ENCODE measurements at regions not wholly inside any gene's neighbourhood (a gene's known extent, or its start where the extent isn't known, plus 50 kb on each side); places are given as distances from the start of the nearest gene placed in this dataset.
A peak's percentile ranks its signal among the peaks of the same experiment; 100 is the strongest.

DNA sequence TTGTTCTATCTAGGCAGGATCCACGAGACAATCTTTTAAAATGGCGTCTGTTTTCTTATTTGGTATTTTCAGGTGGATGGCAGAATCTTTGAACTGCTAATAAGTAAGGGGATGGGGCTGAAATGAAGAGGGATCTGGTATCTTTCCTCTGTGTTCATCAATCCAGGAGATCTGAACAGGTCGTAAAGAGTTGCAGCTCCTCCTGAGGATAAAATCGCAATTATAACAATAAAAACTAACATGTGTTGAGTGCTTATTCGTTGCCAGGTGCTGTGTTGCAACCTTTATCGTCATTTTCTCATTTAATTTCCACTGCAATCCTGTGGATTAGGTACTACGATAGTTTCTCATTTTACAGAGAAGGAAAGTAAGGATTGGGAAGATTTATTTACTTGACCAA is 134.6 kb upstream of the DPYD start:
- no peak for DNase-seq

DNA sequence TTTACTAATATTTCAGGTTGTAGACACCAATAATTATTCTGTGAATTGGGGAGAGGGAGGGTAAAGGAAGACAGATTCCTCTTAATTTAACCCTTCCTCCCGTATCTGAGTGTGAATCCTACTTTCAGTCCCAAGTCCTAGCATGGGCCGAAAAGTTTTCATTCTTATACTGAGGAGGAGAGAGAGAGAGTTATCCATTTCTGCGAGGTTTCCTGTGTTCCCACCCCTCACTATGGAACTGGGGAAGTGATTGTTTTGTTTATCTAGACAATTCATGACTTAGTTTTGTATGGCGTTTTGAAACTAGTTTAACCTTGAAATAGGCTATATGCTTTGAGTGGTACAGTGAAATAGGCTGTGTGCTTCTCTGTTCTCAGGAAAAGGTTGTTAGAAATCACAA is 134.0 kb upstream of the DPYD start:
- DNase-seq: no peak

DNA sequence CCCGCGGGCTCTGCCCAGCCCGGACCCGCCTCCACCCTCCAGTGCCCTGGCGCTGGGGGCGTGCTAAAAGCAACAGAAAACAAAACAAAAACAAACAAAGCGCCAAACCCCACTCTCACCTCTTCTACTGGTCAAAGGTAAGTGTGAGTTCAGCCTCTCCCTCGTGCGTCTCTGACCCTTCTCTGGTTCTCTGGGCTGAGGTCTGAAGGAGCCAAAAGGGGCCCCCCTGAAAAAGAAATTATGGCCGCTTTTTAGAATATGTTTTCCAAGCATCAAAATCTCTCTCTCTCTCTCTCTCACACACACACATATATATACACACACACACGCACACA is 133.5 kb upstream of the DPYD start:
- no peak for DNase-seq

DNA sequence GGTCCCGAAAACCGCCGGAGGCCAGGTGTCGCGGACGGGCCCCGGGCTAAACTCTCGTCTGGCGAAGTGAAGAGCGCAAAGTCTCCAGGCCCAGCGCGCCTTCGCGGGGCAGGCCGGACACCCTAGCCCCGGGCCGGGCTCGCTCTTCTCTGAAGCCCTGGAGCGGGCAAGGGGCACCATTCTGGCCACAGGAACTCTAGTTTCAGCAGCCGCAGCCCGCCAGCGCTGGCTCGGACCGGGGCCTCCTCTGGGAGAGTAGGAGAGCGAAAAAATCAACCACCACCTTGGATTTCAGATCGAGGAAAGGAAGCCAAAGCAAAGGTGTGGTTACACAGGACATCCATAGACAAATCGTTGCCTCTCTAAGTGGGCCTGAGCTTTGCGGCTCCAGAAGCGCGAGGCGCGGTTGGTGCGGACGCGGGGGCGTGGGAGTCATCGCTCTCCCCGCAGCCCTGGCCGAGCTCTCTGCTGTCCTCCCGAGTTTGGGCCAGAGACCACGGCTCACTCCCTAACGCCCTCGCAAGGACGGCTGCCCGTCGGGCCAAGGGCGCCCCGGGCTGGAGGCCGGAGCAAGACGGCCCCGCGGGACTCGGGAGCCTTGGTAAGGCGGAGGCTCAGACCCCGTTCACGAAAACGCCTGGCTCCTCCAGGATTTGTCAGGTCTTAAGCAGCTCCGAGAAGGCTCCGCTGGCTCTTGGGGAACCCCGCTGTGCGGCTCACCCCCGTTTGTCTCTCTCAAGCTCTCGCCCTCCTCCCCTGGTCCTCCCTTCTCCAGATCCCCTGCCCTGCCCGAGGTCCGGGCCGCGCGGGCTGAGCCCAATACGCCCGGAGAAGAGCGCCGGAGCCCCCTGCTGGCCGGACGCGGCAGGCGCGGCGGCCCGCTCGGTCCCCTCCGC is 132.9 kb upstream of the DPYD start:
- DNase-seq: peak; percentile 37 to 51

DNA sequence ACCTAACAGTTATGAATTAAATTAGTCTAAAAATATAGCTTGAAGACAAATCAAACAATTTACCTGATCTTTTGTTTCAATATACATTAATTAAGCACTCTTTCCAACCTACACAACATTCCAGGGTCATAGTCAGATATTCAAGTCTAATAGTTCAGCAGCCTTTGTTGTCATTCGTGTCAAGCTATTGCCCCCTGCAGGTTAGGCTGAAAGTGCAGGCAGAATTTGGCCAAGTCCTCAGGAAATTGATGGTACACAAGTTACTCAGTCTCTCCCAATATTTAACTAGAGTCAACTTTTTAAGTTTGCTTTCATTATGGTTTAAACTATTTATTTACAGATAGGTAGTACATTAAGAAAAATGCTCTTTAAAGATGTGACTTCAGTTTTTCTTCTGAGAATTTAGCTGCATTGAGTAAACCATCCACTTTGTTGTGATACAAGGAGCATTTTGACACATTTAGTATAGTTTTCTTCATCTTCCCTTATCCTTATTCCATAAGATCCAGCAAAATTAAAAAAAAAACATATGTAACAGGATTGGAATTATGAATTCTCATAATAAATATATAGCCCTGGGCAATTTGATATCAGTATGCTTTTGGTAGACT is 130.3 kb upstream of the DPYD start:
- DNase-seq: peak; percentile 75 to 80

DNA sequence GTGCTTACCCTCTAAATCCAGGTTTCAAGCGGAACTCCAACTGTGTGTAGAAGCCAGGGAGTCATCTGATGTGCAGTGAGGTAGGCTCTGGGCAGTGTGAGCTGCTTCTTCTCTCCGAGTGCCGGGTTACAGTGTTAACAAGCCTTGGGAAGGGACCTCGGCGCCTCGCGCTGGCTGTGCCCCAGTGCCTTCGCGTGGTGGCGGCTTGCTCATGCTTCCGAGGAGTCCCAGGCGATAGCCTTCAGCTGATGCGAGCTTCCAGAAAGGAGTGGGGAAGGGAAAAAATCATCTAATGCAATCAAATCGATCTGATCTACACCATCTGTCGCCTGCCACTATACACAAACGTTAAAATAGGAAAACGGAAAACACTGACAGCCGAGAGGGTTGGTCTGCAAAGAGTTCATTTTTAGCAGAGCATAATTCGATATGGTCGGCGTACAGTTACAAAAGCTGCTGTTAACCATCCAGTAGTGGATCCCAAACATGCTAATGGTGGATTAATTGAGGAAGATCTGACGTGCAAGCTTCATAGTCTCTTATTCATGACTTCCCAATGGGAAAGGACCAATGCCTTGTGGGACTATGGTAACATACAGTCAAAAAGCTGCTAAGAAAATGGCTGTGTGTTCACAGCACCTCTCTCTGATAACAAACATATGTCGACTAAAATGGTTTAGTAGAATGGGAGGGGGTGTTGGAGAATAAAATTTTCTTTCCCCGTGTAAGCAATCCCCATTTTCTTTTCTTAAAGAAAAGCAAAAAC is 128.7 kb upstream of the DPYD start:
- no peak for DNase-seq

DNA sequence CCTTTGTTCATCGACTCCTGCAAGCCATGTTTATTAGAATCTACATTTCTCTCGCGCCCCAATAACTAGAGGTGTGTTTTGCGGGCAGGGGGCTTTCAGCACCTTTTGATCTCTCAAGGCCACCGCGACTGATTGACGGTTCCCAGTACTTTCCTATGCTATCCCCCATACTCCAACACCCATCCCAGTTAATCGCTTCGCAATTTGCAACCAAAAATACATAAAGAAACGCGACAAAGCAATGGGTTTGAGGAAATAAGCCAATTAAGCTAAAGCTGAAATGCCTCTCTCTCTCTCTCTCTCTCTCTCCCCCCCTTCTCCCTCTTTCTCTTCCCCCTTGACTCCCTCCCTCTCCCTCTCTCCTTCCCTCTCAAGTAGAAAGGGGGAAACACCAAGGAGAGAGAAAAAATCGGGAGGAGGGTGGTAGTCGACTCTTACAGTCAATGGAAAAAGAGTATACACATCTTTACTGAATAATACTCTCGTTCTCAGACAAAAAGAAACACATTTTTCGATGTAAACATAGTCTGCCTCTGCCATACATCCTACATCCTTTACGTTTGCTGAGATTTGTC is 128.0 kb upstream of the DPYD start:
- DNase-seq: no peak

DNA sequence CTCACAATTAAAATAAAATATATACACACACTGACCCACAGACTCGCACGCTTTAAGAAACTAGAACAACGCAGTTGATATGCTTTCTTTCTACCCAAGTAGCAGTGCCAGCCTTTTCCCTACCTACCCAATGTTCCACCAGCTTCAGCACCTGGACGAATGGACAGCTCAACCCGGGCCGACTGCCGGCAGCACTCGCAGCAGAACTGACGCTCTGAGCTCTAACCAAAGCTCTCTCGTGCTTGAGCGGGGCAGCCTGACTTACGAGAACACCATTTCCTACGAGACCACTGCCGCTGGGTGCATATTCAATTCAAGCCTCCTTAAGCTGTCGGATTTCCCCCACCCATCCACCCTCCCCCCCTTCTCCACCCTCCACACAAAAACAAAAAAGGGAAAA is 127.4 kb upstream of the DPYD start:
- DNase-seq: peak; percentile 78 to 89

DNA sequence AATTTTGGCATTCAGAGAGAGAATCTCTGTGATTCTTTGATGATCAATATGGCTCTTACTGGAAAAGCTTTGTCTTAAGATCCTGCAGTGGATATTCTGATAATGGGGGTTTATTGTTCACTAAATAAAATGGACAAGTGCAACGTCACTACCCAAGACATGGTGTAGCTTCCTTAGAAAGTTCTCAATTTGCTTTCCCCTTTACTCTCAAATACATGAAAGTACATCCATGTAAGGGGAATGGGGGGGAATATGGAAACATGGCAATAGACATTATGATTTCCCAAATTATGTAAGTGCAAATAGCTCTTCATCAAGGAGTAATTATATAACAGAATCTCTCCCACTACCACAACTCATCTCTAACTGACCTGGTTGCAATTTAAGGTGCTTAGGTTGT is 126.3 kb upstream of the DPYD start:
- DNase-seq: no peak

DNA sequence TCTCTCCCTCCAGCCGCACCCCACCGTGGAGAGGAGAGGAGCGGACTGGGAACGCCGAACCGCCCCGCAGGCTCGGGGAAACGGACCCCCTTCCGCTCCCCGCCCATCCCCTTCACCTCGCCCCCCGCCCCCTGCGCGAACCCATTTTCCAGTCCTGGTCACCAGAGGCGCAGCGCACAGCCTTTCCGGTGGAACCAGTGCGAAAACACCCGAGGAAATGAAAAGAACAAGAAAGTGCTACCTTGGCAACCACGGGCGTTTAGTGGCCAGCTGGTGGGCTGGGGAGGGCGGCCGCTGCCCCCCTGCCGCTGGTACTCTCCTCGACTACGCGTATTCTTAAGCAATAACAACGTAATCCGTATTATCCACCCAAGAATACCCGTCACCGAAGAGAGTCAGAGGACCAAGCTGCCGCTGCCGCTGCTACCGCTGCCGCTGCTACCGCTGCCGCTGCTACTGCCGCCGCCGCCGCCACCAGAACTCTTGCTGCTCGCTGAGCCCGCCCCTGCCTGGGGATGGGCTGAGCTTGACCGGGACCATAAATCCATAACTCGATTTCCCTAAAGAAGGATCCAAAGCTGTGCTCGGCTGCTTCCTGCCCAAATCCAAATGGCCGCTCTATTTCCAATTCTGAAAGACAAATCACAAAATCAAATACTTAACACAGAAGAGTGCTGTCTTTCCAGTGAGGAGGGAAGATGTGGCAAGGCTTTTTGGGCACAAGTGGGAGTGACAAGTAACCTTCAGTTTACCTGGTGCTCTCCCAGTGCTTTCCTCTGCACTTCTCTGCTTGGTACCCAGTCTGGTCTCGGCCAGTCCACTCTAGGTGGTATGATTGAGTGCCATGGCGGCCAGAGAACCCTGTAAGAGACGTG is 125.2 kb upstream of the DPYD start:
- no peak for DNase-seq

DNA sequence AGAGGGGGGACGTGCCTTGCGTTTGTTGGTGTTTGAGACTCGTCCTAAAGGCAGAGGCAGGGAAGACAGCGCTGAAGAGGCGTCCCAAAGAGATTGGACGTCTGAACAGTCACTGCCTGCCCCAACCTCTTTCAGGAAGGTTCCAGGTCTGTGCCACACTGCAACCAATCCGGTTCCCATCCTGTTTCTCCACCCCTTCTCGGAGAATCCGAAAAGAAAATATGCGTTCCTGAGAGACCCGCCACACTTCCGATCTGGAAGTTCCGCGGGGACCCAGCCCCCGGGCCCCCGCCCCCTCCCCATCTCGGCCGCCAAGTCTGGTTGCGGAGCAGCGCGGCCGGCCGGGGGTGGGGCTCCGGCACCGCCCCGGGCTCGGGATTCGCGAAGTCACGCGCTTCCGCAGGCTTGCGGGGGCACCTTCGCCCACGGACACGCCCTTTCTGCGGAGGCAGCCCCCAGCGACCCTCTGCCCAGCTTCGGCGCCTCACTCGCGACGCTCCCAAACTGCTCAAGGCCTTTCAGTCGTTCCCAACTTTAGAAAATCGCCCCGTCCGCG is 124.5 kb upstream of the DPYD start:
- DNase-seq: no peak

DNA sequence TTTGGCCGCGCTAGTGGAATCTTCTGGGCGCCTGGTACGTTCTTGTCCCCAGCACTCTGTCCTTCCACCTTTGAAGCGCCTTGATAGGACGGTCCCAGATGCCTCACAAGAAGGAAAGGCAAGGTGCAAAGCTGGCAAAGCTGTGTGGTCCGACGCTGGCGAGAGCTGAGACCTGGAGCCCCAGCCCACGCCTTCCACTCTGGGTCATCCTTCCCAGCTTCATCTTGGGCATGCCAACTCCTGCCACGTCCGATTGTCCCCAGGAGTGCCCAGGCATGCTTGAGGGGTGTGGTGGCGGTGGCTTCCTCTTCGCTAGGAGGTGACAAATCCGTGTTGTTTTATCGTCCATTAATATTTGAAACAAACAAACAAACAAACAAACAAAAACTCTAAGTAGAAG is 123.9 kb upstream of the DPYD start:
- no peak for DNase-seq

DNA sequence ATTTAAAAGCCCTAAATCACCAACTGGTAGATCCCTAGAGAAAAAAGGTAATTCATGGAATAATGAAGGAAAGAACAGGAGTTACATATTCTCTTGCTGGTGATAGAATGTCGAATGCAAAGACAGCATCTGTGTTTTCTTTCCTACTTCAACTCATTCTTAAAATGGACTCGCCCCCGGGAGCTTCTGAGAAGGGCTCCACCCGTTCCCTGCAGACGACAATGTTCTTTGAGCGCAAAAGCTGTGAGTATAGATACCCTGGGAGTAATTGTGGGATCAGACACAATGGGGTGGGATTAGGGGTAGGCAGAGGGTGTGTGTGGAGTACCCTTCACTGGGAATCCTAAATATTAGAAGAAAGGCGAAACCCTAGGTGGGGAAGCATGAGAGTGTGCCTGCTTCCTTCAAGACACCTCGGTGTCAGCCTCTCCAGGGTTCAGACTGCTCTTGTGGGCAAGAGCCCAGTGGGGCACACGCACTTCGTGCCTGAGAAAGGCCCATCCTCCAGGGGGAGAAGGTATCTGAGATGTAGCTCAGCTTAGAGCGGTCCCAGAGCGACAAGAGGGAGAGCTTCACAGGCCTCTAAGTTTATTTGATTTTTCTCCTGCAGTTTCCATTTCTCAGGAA is 123.3 kb upstream of the DPYD start:
- no peak for DNase-seq

DNA sequence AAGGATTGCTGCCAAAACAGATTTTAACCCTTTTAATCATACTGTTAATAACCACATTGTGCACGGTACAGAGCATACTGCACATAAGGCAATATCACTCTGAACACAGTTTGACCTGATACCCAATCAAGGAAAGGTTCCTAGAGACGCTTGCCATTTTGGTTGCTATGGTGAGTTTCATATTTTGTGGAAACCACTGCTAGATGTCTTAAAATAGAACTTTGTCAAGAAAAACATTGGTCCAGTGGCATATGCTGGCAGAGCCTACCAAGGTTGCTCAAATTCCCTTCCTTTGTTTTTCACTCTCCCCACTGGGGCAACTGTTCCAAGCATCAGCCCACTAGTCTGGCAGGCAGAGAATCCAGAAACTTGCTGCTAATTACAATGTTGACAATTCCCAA is 114.8 kb upstream of the DPYD start:
- DNase-seq: no peak

DNA sequence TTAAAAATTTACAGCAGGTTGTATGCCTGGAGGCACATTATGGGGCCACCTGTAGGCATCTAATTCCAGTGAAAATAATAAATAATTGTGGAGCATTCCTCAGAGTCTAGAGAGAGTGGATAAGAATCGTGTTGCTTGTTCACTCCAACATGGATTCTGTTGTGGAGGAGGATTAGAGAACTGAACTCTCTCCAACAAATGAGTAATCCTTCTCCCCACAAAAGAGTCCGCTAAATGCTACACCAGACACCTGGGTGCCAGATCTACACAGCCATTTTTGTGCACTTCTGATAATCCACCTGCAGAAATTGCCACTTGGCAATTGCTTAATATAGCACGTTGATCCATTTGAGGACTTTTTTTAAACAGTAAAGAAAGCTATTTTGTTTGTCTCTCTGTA is 113.7 kb upstream of the DPYD start:
- DNase-seq: no peak

DNA sequence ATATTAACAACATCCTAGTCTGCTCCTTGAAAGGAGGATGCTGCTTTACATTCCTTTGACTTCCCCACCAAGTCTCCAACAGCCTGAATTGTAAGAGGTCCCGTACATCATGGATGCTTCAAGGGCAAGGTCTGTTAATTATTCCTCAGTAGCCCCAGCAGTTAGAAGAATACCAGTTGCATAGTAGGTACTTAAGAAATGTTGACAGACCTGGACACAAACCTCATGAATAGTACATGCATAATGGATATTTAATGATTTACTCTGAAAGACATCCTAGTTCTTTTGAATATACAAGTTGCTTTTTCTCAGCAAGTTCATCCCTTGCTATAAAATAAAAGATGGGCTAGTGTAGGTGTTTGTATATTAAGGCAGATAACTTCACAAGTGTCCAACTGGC is 112.1 kb upstream of the DPYD start:
- DNase-seq: no peak

DNA sequence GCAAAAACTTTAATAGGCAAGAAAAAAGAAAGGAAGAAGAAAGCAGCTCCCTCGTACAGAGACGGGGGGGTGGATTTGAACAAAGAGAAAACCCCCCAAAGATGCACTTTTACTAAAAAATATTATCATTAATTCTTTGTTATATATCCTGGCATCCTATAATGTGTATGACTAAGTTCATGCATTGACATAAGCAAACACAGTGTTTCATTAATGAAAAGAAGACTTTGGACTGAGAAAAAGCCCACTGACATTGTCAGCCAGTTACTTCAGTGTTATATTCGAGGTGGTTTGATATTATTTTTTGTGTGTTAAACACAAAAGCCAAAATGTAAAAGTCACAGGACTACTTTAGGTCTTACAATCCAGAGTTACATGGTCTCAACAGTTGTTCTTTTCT is 110.1 kb upstream of the DPYD start:
- no peak for DNase-seq

DNA sequence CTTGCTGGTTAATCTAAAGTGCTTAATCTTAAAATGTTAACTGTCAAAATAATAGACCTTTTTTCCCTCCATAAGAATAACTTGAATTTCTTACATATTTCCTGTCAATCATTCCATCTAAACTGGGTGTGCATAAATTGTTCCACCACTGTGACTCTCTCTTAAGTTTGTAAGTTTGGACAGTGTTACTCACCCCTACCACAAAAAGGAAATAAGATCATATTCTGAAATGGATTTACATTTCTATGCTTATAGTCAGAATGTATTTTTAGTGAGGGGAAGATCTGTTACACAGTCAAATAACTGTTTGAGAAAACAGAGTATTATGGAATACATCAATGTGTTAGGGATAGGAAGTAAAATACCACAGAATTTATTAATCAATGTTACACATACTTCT is 109.6 kb upstream of the DPYD start:
- no peak for DNase-seq

DNA sequence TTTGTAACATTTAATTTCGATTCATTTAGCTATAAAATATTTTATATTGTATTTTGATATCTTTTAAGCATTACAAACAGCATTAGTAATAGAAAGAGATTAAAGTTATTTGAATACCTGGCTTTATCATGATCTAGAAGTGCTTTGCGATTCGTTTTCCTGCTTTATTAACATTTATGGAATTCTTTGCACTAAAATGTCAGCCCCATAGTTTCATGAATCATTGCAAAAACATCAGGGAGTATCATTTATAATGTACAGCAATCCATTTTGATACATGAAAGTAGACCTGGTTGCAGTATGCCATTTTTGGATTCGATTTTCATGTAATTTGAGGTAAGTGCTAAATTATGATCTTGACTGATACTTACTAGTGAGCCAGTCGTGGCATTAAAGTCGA is 108.0 kb upstream of the DPYD start:
- DNase-seq: no peak

DNA sequence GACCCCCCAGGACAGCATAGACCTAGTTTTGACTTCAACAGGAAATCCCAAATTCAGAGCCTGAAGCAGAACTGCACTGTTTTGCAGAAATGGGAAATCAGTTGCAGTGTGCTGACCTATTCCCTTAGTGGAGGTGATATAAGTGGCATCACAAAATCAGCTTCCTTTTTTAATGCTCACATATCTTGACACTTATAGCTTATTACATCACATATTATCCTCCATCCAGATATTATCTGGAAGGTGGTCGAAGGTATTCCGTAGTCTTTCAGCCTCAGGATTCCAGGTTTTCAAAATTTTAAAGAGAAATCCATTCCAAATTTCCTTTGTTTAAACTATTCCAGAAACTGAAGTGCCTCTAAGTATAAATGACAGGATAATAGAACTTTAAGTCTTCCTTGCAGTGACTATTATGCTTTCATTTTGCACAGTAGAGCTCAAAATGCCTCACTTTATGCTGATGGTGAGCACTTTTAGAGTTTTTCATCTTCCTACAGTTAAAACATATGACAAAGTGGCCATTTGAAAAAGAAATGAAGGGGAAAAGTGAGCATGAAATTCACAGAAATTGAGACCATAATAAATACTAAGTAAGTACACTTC is 106.4 kb upstream of the DPYD start:
- no peak for DNase-seq

DNA sequence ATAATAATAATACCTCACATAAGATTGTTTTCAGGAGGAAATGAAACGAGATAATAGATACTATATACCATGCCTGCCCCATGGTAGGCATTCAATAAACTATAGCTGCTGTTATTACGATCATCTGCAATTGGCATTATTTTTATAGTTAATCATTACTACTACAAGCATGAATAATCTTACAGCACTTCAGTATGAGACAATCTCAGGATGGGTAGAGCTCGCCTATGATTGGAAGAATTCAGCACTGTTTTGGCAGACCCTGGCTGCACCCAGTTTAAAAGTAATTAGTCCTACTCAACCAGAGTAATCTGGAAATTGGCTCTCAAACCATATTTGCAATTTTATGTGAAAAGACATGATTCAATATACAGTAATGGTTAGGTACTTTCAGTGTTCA is 105.0 kb upstream of the DPYD start:
- DNase-seq: no peak

DNA sequence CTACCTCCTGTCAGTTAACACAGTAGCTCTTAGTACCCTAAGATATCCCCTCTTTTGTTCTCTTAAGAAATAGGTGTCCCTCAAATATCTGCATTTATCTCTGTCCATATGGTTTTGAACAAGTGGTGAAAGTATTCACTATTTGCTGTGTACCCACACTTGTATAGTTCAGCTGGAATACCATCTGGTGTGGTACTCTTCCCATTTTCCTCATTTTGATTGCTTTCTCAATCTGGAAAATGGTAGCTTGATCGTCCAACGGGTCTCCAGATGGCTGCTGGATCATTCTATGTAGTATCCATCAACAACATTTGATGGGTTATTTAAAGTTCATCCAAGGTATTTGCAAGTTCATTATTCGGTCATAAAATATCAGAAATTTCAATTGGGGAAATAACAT is 100.3 kb upstream of the DPYD start:
- DNase-seq: no peak
